ENCODE measurements at regions not wholly inside any gene's neighbourhood (a gene's known extent, or its start where the extent isn't known, plus 50 kb on each side); places are given as distances from the start of the nearest gene placed in this dataset.

DNA sequence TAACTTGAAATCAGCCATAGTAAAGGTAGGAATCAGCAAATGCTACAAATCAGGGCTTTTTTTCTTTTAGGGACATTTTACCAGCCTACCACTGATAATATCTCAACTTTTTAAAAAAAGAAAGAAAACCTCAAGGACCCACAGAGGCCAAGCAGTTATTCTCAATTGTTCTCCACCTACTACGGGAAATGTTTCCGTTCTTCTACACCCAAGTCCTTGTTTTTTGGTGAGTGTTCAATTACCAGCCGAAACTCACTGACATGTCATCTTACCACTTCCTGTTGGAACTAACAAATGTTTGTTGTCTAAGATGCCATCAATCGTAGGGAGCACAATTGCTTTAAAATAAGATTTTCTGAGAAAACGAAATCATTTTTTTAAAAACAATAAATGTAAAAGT, 50.2 kb upstream of the CDK1 start:
- no peak for DNase-seq (ENCODE audit: low read depth)

DNA sequence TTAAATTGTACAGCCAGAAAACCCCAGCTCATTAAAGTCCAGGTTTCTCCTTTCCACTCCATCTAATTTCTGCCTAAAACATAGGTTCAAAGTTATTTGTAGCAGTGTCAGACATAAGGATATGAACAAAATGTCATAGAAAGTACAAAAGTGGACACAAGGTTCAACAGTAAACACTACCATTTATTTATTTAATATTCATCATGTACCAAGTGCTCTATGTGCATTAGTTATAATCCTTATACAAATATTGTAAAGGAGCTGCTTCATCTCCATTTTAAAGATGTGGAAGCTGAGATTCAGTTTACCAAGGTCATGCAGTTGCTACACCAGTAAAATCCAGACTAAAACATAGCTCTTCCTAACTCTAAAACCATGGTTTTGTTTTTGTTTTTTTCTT, 52.0 kb upstream of the CDK1 start:
- no peak for DNase-seq (ENCODE audit: low read depth)

GRCh38 chr10:60722623-60723022, 55.7 kb upstream of the CDK1 start:
- DNase-seq (ENCODE audit: low read depth), result no peak

GRCh38 chr10:60719721-60720120, 58.6 kb upstream of the CDK1 start:
- DNase-seq (ENCODE audit: low read depth), result no peak

- DNase-seq (ENCODE audit: low read depth), result peak; percentile 39
These were observed 59.4 kb upstream of the CDK1 start for GRCh38 chr10:60718886-60719285.

- DNase-seq (ENCODE audit: low read depth), result no peak
These were observed 60.4 kb upstream of the CDK1 start for GRCh38 chr10:60717852-60718251.

GRCh38 chr10:60714233-60714632, 64.0 kb upstream of the CDK1 start:
- no peak for DNase-seq (ENCODE audit: low read depth)

DNA sequence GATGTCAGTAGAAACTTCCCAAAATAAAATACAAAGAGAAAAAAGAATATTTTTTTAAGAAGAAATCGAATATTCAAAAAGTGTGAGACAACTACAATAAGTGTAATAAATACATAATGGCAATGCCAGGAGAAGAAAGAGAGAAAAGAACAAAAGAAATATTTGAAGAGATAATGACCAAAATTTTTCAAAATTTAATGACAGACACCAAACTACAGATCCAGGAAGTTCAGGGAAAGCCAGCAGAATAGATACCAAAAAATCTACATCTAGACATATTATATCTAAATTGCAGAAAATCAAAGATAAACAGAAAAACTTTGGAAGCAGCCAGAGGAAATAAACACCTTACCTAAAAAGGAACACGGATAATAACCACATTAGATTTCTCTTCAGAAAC, 66.8 kb upstream of the CDK1 start:
- DNase-seq (ENCODE audit: low read depth), result no peak

DNA sequence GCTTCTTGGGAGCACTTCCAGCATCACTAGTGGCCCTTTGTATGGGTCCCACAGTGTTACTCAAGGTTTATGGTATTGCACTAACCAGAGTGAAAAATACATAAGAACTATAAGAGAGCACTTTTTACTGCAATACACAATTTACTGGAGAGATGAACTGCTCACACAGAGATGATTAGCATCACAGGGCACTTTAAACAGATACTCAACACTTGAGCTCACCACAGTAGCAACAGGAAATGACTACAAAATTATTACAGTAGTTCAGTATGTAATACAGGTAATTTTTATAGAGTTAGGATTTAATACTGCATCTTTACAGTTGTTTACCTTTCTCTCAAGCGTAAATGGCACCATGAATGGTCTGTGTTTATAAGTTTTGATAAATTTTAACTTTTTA, 68.2 kb upstream of the CDK1 start:
- no peak for DNase-seq (ENCODE audit: low read depth)

GRCh38 chr10:60708666-60709065, 69.6 kb upstream of the CDK1 start:
- DNase-seq (ENCODE audit: low read depth), result no peak

GRCh38 chr10:60707841-60708240, 70.4 kb upstream of the CDK1 start:
- no peak for DNase-seq (ENCODE audit: low read depth)

GRCh38 chr10:60706146-60706545, 72.1 kb upstream of the CDK1 start:
- DNase-seq (ENCODE audit: low read depth), result no peak

DNA sequence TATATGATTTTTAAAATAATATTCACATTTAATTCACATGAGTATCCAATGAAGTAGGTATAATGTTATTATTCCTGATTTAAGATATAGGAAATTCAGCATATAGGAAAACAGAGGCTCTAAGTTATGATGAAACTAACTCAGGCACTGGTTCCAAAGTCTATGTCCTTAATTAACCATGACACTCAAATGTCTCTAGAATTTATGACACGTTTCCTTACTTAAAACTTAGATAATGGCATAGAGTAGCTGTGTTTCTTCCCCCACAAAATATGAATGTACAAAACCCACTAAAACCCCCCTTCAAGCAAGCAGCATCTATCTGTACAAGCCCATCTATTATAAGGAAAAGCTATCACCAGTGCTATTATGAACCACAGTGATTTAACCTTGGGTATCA, 72.9 kb upstream of the CDK1 start:
- DNase-seq (ENCODE audit: low read depth), result no peak

- no peak for DNase-seq (ENCODE audit: low read depth)
These were observed 73.8 kb upstream of the CDK1 start for GRCh38 chr10:60704471-60704870.

GRCh38 chr10:60703266-60704041, 74.8 kb upstream of the CDK1 start:
- no peak for DNase-seq (ENCODE audit: low read depth)

DNA sequence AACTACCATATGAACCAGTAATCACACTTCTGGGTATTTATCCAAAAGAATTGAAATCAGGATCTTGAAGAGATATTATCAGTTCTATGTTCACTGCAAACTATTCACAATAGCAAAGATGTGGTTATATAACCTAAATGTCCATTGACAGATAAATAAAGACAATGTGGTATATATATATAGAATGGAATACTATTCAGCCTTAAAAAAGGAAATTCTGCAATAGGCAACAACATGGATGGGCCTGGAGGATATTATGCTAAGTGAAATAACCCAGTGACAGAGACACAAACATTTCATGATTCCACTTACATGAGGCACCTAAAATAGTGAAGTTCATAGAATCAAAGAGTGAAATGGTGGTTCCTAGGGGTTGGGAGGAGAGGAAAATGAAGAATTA, 90.6 kb upstream of the CDK1 start:
- no peak for DNase-seq (ENCODE audit: low read depth)

GRCh38 chr10:60684091-60684490, 94.2 kb upstream of the CDK1 start:
- DNase-seq (ENCODE audit: low read depth), result no peak

- DNase-seq (ENCODE audit: low read depth), result no peak
These were observed 97.2 kb upstream of the CDK1 start for GRCh38 chr10:60681103-60681502.

DNA sequence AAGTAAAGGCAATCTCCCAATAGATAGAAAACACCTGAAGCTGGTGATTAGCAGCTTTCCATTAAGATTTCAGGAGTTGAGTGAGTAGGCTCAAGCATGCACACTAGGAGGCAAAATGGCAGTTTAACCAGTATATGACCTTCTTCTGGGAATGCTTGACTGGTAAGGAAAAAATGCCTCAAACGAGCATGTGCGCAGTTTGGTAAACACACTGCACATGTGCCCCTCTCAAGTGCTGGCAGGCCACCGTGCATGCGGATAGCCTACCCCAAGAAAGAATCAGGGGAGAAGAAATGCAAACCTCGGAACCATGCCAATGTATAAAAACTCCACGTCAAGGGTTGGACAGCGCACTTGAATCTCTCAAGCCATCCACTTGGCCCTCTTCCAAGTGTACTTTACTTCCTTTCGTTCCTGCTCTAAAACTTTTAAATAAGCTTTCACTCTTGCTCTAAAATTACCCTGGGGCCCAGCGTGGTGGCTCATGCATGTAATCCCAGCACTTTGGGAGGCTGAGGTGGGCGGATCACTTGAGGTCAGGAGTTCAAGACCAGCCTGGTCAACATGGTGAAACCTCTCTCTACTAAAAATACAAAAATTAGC, 98.8 kb upstream of the CDK1 start:
- DNase-seq (ENCODE audit: low read depth), result no peak

DNA sequence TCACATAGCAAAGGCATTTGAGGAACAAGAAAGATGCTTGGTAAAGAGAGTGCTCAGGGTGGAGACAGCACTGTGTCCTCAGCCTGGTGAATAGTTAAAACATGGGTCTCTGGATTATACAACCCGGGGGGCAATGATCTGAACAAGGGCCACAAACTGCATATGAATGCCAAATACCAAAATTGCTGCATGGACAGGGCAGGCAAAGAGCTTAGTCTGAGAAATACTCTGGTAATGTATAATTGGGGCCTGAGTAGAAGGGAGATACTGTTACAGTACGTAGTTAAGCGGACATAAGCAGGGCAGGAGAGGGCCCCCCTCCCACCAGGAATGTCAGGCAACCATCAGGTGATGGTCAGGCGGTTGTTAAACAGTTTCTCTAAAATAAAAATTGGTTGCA, 99.3 kb upstream of the CDK1 start:
- no peak for DNase-seq (ENCODE audit: low read depth)

GRCh38 chr10:60677531-60678129, 100.6 kb upstream of the CDK1 start:
- no peak for DNase-seq (ENCODE audit: low read depth)

DNA sequence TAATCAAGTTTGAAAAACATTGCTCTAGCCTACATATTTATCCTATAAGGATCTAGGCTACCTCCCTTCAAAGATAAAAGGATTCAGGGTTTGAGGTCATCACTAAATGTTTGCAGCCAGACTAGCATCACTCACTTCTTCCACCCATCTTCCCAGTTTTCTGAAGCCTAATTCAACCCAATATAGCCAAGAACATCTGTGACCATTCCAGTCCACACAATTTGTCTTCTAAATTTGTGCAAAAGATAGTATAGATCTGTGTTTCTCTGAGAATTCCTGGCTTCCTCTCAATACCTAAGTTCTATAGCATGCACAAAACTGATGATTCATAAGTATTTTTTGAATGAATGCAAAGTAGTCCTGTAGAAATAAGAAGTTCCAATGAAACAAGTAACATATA, 103.0 kb upstream of the CDK1 start:
- no peak for DNase-seq (ENCODE audit: low read depth)

- DNase-seq (ENCODE audit: low read depth), result no peak
These were observed 108.8 kb upstream of the CDK1 start for GRCh38 chr10:60669501-60669900.
